ENCODE measurements at regions not wholly inside any gene's neighbourhood (a gene's known extent, or its start where the extent isn't known, plus 50 kb on each side); places are given as distances from the start of the nearest gene placed in this dataset.

GRCh38 chr2:120959426-120959825, 223.8 kb downstream of the GLI2 start:
- TF ChIP-seq POLR2AphosphoS5 (IDR thresholded peaks at IDR 0.05; ENCODE audit: low read depth, low read length) (no peak), FOXP2 (optimal IDR thresholded peaks at IDR 0.05; ENCODE audit: borderline replicate concordance, extremely low read depth, extremely low read length, insufficient read depth) (no peak), TAF1 (IDR thresholded peaks at IDR 0.05; ENCODE audit: borderline replicate concordance, insufficient read depth, low read length) (no peak), SIN3A (IDR thresholded peaks at IDR 0.05; ENCODE audit: borderline replicate concordance, insufficient read depth, low read length) (no peak)
- TF ChIP-seq, protein P1, sequence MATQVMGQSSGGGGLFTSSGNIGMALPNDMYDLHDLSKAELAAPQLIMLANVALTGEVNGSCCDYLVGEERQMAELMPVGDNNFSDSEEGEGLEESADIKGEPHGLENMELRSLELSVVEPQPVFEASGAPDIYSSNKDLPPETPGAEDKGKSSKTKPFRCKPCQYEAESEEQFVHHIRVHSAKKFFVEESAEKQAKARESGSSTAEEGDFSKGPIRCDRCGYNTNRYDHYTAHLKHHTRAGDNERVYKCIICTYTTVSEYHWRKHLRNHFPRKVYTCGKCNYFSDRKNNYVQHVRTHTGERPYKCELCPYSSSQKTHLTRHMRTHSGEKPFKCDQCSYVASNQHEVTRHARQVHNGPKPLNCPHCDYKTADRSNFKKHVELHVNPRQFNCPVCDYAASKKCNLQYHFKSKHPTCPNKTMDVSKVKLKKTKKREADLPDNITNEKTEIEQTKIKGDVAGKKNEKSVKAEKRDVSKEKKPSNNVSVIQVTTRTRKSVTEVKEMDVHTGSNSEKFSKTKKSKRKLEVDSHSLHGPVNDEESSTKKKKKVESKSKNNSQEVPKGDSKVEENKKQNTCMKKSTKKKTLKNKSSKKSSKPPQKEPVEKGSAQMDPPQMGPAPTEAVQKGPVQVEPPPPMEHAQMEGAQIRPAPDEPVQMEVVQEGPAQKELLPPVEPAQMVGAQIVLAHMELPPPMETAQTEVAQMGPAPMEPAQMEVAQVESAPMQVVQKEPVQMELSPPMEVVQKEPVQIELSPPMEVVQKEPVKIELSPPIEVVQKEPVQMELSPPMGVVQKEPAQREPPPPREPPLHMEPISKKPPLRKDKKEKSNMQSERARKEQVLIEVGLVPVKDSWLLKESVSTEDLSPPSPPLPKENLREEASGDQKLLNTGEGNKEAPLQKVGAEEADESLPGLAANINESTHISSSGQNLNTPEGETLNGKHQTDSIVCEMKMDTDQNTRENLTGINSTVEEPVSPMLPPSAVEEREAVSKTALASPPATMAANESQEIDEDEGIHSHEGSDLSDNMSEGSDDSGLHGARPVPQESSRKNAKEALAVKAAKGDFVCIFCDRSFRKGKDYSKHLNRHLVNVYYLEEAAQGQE (IDR thresholded peaks at IDR 0.05; ENCODE audit: insufficient read depth in 1 of 2, low read depth in 2 of 2, low read length in 2 of 2): no peak

DNA sequence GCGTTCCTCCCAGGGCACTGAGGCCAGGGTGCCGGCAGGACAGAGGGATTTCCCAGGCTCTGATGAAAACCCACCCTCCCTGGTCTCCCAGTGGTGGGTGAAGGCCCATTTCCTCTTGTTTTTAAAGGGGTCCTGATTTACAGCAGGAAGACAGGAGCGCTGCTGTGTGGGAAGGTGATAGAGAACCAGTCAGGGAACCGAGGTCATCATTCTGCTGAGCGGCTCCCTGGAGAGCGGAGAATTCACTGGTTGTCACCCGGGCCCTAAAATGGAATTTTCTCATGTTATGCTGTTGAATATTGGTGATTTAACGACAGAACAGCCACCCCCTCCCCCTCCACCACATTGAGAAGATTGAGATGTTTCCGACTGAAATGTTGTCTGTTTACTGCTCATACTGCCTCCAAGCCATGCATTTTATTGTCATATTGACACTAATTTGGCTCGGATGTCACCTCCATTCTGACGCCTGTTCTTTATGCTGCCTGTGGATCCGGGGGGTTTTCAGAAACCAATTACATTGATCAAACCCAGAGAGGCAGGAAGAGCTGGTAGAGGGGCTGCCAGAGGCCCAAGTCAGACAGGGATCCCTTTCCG, 225.2 kb downstream of the GLI2 start:
- TF ChIP-seq FOXP2 (optimal IDR thresholded peaks at IDR 0.05; ENCODE audit: borderline replicate concordance, extremely low read depth, extremely low read length, insufficient read depth): no peak
- TF ChIP-seq, protein P1 (IDR thresholded peaks at IDR 0.05; ENCODE audit: insufficient read depth in 1 of 2, low read depth in 2 of 2, low read length in 2 of 2): no peak
- TF ChIP-seq SIN3A (IDR thresholded peaks at IDR 0.05; ENCODE audit: borderline replicate concordance, insufficient read depth, low read length): no peak
- no peak for TF ChIP-seq TAF1 (IDR thresholded peaks at IDR 0.05; ENCODE audit: borderline replicate concordance, insufficient read depth, low read length)
- TF ChIP-seq POLR2AphosphoS5 (IDR thresholded peaks at IDR 0.05; ENCODE audit: low read depth, low read length): no peak

GRCh38 chr2:120961396-120961795, 225.7 kb downstream of the GLI2 start:
- TF ChIP-seq POLR2AphosphoS5 (IDR thresholded peaks at IDR 0.05; ENCODE audit: low read depth, low read length) (no peak), TAF1 (IDR thresholded peaks at IDR 0.05; ENCODE audit: borderline replicate concordance, insufficient read depth, low read length) (no peak), SIN3A (IDR thresholded peaks at IDR 0.05; ENCODE audit: borderline replicate concordance, insufficient read depth, low read length) (no peak)
- TF ChIP-seq, protein P1 (IDR thresholded peaks at IDR 0.05; ENCODE audit: insufficient read depth in 1 of 2, low read depth in 2 of 2, low read length in 2 of 2): no peak

GRCh38 chr2:120963997-120964705, 228.5 kb downstream of the GLI2 start:
- TF ChIP-seq TAF1 (IDR thresholded peaks at IDR 0.05; ENCODE audit: borderline replicate concordance, insufficient read depth, low read length) (no peak), POLR2AphosphoS5 (IDR thresholded peaks at IDR 0.05; ENCODE audit: low read depth, low read length) (no peak), FOXP2 (optimal IDR thresholded peaks at IDR 0.05; ENCODE audit: borderline replicate concordance, extremely low read depth, extremely low read length, insufficient read depth) (no peak), SIN3A (IDR thresholded peaks at IDR 0.05; ENCODE audit: borderline replicate concordance, insufficient read depth, low read length) (no peak)
- TF ChIP-seq, protein P1 (IDR thresholded peaks at IDR 0.05; ENCODE audit: insufficient read depth in 1 of 2, low read depth in 2 of 2, low read length in 2 of 2): no peak
